ENCODE measurements at regions not wholly inside any gene's neighbourhood (a gene's known extent, or its start where the extent isn't known, plus 50 kb on each side); places are given as distances from the start of the nearest gene placed in this dataset.

GRCh38 chr4:31755751-31756150 is 1035.6 kb downstream of the PCDH7 start:
- no peak overlapping the region for H3K4me3 Mint-ChIP-seq (ENCODE audit: unreplicated experiment)
- ChIA-PET CTCF (no interaction called here), POLR2A (no interaction called here)

DNA sequence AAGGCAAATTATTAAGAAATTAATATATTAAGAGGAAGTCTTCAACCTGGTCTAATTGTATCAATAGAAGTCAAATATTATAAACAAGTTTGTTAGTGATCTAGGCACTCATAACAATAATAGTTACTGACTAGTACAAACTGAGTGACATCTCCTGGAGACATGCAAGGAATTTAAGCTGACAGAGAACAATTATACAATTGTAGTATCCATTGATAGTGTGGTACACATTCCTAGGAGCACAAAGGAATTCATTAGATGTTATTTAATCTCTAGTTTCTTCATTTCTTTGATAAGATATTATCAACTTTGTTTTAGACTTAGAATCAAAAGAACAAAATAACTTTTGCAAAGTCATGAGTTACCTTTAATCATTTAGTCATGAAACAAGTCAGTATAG is 1048.6 kb downstream of the PCDH7 start:
- Histone ChIP-seq H3K4me1 (no peaks in the 10 kb centered on the region), H3K27me3 (replicated peaks; ENCODE audit: control insufficient read depth, insufficient read depth, low read length) (no peaks in the 10 kb centered on the region), H3K9me3 (no peaks in the 10 kb centered on the region), H3K4me3 (ENCODE audit: low read depth, low read length) (no peak overlapping the region), H3K36me3 (ENCODE audit: control insufficient read depth, insufficient read depth, low read length) (no peaks in the 10 kb centered on the region)
- Mint-ChIP-seq H3K4me3 (ENCODE audit: unreplicated experiment) (no peak overlapping the region), H3K4me1 (ENCODE audit: low read depth, unreplicated experiment) (no peaks in the 10 kb centered on the region), H3K27ac (ENCODE audit: unreplicated experiment) (no peak overlapping the region), H3K27me3 (ENCODE audit: insufficient read depth, unreplicated experiment) (no peaks in the 10 kb centered on the region), H3K9me3 (ENCODE audit: unreplicated experiment) (no peaks in the 10 kb centered on the region), H3K36me3 (ENCODE audit: insufficient read depth, unreplicated experiment) (no peaks in the 10 kb centered on the region)
- no TSS peak for BruUV-seq (replicated peaks)
- TF ChIP-seq, protein P1, sequence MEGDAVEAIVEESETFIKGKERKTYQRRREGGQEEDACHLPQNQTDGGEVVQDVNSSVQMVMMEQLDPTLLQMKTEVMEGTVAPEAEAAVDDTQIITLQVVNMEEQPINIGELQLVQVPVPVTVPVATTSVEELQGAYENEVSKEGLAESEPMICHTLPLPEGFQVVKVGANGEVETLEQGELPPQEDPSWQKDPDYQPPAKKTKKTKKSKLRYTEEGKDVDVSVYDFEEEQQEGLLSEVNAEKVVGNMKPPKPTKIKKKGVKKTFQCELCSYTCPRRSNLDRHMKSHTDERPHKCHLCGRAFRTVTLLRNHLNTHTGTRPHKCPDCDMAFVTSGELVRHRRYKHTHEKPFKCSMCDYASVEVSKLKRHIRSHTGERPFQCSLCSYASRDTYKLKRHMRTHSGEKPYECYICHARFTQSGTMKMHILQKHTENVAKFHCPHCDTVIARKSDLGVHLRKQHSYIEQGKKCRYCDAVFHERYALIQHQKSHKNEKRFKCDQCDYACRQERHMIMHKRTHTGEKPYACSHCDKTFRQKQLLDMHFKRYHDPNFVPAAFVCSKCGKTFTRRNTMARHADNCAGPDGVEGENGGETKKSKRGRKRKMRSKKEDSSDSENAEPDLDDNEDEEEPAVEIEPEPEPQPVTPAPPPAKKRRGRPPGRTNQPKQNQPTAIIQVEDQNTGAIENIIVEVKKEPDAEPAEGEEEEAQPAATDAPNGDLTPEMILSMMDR (IDR thresholded peaks at IDR 0.05; ENCODE audit: insufficient read depth in 1 of 2, low read depth in 1 of 2, low read length in 1 of 2, severe bottlenecking in 1 of 2, unreplicated experiment in 1 of 2): no peak
- intact Hi-C loops (cut with micrococcal nuclease; ENCODE audit: unreplicated experiment): no loop called here
- POLR2A ChIA-PET: no interaction called here
- DNase-seq: no peak
- CTCF ChIA-PET: no interaction called here

More at GRCh38 chr4:31755751-31756150, 1035.6 kb downstream of the PCDH7 start:
- H3K36me3 Mint-ChIP-seq (ENCODE audit: insufficient read depth, unreplicated experiment): no peaks in the 10 kb centered on the region
- no peak overlapping the region for H3K4me3 ChIP-seq (ENCODE audit: low read depth, low read length)
- no peak overlapping the region for H3K27ac Mint-ChIP-seq (ENCODE audit: unreplicated experiment)
- H3K9me3 ChIP-seq: no peaks in the 10 kb centered on the region
- intact Hi-C loops (cut with micrococcal nuclease; ENCODE audit: unreplicated experiment): no loop called here
- BruUV-seq (replicated peaks): no TSS peak
- H3K36me3 ChIP-seq (ENCODE audit: control insufficient read depth, insufficient read depth, low read length): no peaks in the 10 kb centered on the region
- no peaks in the 10 kb centered on the region for H3K27me3 ChIP-seq (replicated peaks; ENCODE audit: control insufficient read depth, insufficient read depth, low read length)
- TF ChIP-seq, protein P1 (IDR thresholded peaks at IDR 0.05; ENCODE audit: insufficient read depth in 1 of 2, low read depth in 1 of 2, low read length in 1 of 2, severe bottlenecking in 1 of 2, unreplicated experiment in 1 of 2): no peak
- no peaks in the 10 kb centered on the region for H3K27me3 Mint-ChIP-seq (ENCODE audit: insufficient read depth, unreplicated experiment)
- H3K9me3 Mint-ChIP-seq (ENCODE audit: unreplicated experiment): no peaks in the 10 kb centered on the region
- no peaks in the 10 kb centered on the region for H3K4me1 Mint-ChIP-seq (ENCODE audit: low read depth, unreplicated experiment)
- no peak for DNase-seq
- H3K4me1 ChIP-seq: no peaks in the 10 kb centered on the region

DNA sequence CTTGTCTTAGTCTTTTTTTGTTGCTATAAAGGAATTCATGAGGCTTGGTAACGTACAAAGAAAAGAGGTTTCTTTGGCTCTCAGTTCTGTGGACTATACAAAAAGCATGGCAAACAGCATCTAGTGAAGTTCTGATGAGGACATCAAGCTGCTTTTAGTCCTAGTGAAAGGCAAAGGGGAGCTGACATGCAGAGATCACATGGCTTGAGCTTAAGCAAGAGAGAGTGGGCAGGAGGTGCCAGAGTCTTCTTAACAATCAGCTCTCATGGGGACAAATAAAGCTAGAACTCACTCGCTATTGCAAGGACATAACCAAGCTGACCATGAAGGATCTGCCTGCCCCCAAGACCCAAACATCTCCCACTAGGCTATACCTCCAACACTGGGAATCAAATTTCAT is 1063.1 kb downstream of the PCDH7 start:
- DNase-seq: no peak
- no peaks in the 10 kb centered on the region for H3K36me3 ChIP-seq (ENCODE audit: control insufficient read depth, insufficient read depth, low read length)
- no peak overlapping the region for H3K27ac Mint-ChIP-seq (ENCODE audit: unreplicated experiment)
- ChIA-PET POLR2A (no interaction called here), CTCF (no interaction called here)
- no peaks in the 10 kb centered on the region for H3K27me3 ChIP-seq (replicated peaks; ENCODE audit: control insufficient read depth, insufficient read depth, low read length)
- no TSS peak for BruUV-seq (replicated peaks)
- no peaks in the 10 kb centered on the region for H3K9me3 Mint-ChIP-seq (ENCODE audit: unreplicated experiment)
- no peaks in the 10 kb centered on the region for H3K4me1 ChIP-seq
- no peak overlapping the region for H3K4me3 ChIP-seq (ENCODE audit: low read depth, low read length)
- H3K9me3 ChIP-seq: no peaks in the 10 kb centered on the region
- TF ChIP-seq, protein P1 (IDR thresholded peaks at IDR 0.05; ENCODE audit: insufficient read depth in 1 of 2, low read depth in 1 of 2, low read length in 1 of 2, severe bottlenecking in 1 of 2, unreplicated experiment in 1 of 2): no peak
- H3K4me1 Mint-ChIP-seq (ENCODE audit: low read depth, unreplicated experiment): no peaks in the 10 kb centered on the region
- intact Hi-C loops (cut with micrococcal nuclease; ENCODE audit: unreplicated experiment): no loop called here
- H3K4me3 Mint-ChIP-seq (ENCODE audit: unreplicated experiment): no peak overlapping the region
- no peaks in the 10 kb centered on the region for H3K36me3 Mint-ChIP-seq (ENCODE audit: insufficient read depth, unreplicated experiment)
- peaks cover 3% of the 10 kb centered on the region for H3K27me3 Mint-ChIP-seq (ENCODE audit: insufficient read depth, unreplicated experiment)

Measured in Caco-2 (cell line).